Parathyroid adenoma (tissue), 2 donors: ENCODE measurements at regions not wholly inside any gene's neighbourhood (a gene's known extent, or its start where the extent isn't known, plus 50 kb on each side); places are given as distances from the start of the nearest gene placed in this dataset.

Source experiments
- H2AFZ ChIP-seq: fragments of 300-600 bp; sonication (generic); one replicate; pipeline ENCODE4 v1.7.0; 2017; ENCODE audit warnings: antibody characterized with exemption, mild to moderate bottlenecking
- H3K27ac ChIP-seq: fragments of 300-600 bp; sonication (generic); one replicate; pipeline ENCODE4 v1.7.0; 2017
- H3K27me3 ChIP-seq: fragments of 300-600 bp; sonication (generic); one replicate; pipeline ENCODE4 v1.7.0; 2017; ENCODE audit warnings: low read length; ENCODE audit not compliant: control insufficient read depth, insufficient read depth
- H3K36me3 ChIP-seq: fragments of 300-600 bp; sonication (generic); one replicate; pipeline ENCODE4 v1.7.0; 2017; ENCODE audit warnings: low read length; ENCODE audit not compliant: control insufficient read depth, insufficient read depth
- H3K4me1 ChIP-seq: fragments of 300-600 bp; sonication (generic); one replicate; pipeline ENCODE4 v1.7.0; 2017; ENCODE audit warnings: control low read depth
- H3K4me2 ChIP-seq: fragments of 300-600 bp; sonication (generic); one replicate; pipeline ENCODE4 v1.7.0; 2017; ENCODE audit warnings: low read length
- H3K4me3 ChIP-seq: fragments of 300-600 bp; sonication (generic); one replicate; pipeline ENCODE4 v1.7.0; 2017; ENCODE audit warnings: low read depth, low read length
- H3K79me2 ChIP-seq: fragments of 300-600 bp; sonication (generic); one replicate; pipeline ENCODE4 v1.7.0; 2017; ENCODE audit warnings: control low read depth
- H3K9ac ChIP-seq: fragments of 300-600 bp; sonication (generic); one replicate; pipeline ENCODE4 v1.7.0; 2017; ENCODE audit warnings: mild to moderate bottlenecking
- H3K9me3 ChIP-seq: fragments of 300-600 bp; sonication (generic); one replicate; pipeline ENCODE4 v1.7.0; 2017; ENCODE audit warnings: low read length; ENCODE audit not compliant: control insufficient read depth
- CTCF ChIP-seq: fragments of 300-600 bp; sonication (generic); IDR thresholded peaks from one replicate; pipeline ENCODE4 v1.7.0; 2017; ENCODE audit warnings: antibody characterized with exemption, mild to moderate bottlenecking
- donor health status: primary hyperparathyroidism.

GRCh38 chr1:79431340-79431739 is 424.8 kb upstream of the ADGRL4 start:
- Histone ChIP-seq H3K9ac (no peak overlapping the region), H3K27me3 (no peaks in the 10 kb centered on the region), H3K79me2 (no peaks in the 10 kb centered on the region), H3K4me3 (no peak overlapping the region), H3K4me2 (no peak overlapping the region), H3K9me3 (no peaks in the 10 kb centered on the region), H3K36me3 (no peaks in the 10 kb centered on the region), H2AFZ (no peak overlapping the region), H3K4me1 (no peaks in the 10 kb centered on the region), H3K27ac (no peak overlapping the region)
- TF ChIP-seq CTCF, result no peak

- Histone ChIP-seq H2AFZ (no peak overlapping the region), H3K36me3 (no peaks in the 10 kb centered on the region), H3K9me3 (no peaks in the 10 kb centered on the region), H3K4me3 (no peak overlapping the region), H3K4me1 (no peaks in the 10 kb centered on the region), H3K27me3 (no peaks in the 10 kb centered on the region), H3K4me2 (no peak overlapping the region), H3K27ac (no peak overlapping the region), H3K9ac (no peak overlapping the region), H3K79me2 (no peaks in the 10 kb centered on the region)
- TF ChIP-seq CTCF, result no peak
Observed at GRCh38 chr1:79430437-79430836, 423.9 kb upstream of the ADGRL4 start.

GRCh38 chr1:79422726-79423125 is 416.2 kb upstream of the ADGRL4 start:
- no peaks in the 10 kb centered on the region for H3K36me3 ChIP-seq
- H3K79me2 ChIP-seq, result no peaks in the 10 kb centered on the region
- H3K4me1 ChIP-seq, result no peaks in the 10 kb centered on the region
- no peaks in the 10 kb centered on the region for H3K9me3 ChIP-seq
- H3K27ac ChIP-seq, result no peak overlapping the region
- no peak overlapping the region for H2AFZ ChIP-seq
- no peaks in the 10 kb centered on the region for H3K27me3 ChIP-seq
- H3K4me2 ChIP-seq, result no peak overlapping the region
- no peak overlapping the region for H3K4me3 ChIP-seq
- TF ChIP-seq CTCF, result no peak
- no peak overlapping the region for H3K9ac ChIP-seq

DNA sequence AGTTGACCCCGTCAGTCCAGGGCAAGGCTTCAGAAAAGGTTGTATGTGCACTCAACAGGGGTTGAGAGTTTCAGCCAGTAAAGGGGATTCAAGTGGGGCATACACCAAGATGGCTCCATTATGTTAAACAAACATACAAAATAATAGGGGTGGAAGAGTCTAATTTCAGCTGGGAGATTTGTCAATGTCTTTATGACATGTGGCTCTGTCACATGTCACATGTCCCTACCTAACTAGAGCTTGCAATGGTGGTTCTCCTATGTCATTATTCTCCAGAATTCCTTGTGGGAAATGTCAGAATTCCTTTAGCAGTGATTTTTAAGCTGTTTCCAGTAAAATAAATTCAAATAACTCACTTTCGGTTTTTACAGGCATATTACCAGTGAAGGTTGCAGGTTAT is 392.0 kb upstream of the ADGRL4 start:
- Histone ChIP-seq H3K9ac (no peak overlapping the region), H3K9me3 (no peaks in the 10 kb centered on the region), H3K79me2 (no peaks in the 10 kb centered on the region), H3K27ac (no peak overlapping the region), H3K4me2 (no peak overlapping the region), H3K27me3 (no peaks in the 10 kb centered on the region), H2AFZ (no peak overlapping the region), H3K4me3 (no peak overlapping the region), H3K36me3 (no peaks in the 10 kb centered on the region), H3K4me1 (no peaks in the 10 kb centered on the region)
- TF ChIP-seq CTCF, result no peak

GRCh38 chr1:79396901-79397300 is 390.4 kb upstream of the ADGRL4 start:
- H3K36me3 ChIP-seq, result no peaks in the 10 kb centered on the region

More at GRCh38 chr1:79396901-79397300, 390.4 kb upstream of the ADGRL4 start:
- Histone ChIP-seq H3K4me2 (no peak overlapping the region), H3K4me3 (no peak overlapping the region), H2AFZ (no peak overlapping the region), H3K9ac (no peak overlapping the region), H3K9me3 (no peaks in the 10 kb centered on the region), H3K27ac (no peak overlapping the region), H3K79me2 (no peaks in the 10 kb centered on the region), H3K27me3 (no peaks in the 10 kb centered on the region), H3K4me1 (no peaks in the 10 kb centered on the region)
- TF ChIP-seq CTCF, result no peak
